K562 (cell line): ENCODE measurements at regions not wholly inside any gene's neighbourhood (a gene's known extent, or its start where the extent isn't known, plus 50 kb on each side); places are given as distances from the start of the nearest gene placed in this dataset.

Source experiments
- ATAC-seq: fragments of 200-7000 bp; cut with Tn5 transposase; 3 replicates; pipeline ENCODE4 v1.9.1; 2020; ENCODE audit warnings: moderate library complexity
- BruUV-seq: library from RNA; stranded (reverse); fragments of 400-500 nt; replicated peaks from 2 replicates; lab custom pipeline; 2021; lab: Mats Ljungman, UMichigan
- CTCF ChIA-PET: fragments of 300-600 bp; formaldehyde crosslinking; extraction: SDS; loops from one replicate; lab custom pipeline; 2021; ENCODE audit warnings: low intra/inter-chr PET ratio; lab: Yijun Ruan, JAX
- POLR2A ChIA-PET: fragments of 300-600, 350-650 bp; sonication (Branson Sonifier 250); formaldehyde crosslinking; extraction: SDS; loops from one replicate; lab custom pipeline; 2021; ENCODE audit warnings: antibody characterized with exemption, inconsistent platforms; lab: Yijun Ruan, JAX
- DNase-seq, 4 experiments: peaks; one replicate each; pipeline versions ENCODE4 v3.0.0 to v3.0.0-alpha.2; 2011 to 2018; ENCODE audit warnings: low spot score in 3 of 4, mixed read lengths in 3 of 4; ENCODE audit errors: extremely low read depth in 1 of 4
- FAIRE-seq: peaks from 2 replicates; lab custom pipeline; 2011; peaks lifted over from hg19 to GRCh38; lab: Jason Lieb, UNC
- H2AFZ ChIP-seq: 2 replicates; pipeline ENCODE4 v1.6.0; 2011; ENCODE audit warnings: low read depth, low read length, control low read depth, inconsistent platforms
- H3K27ac ChIP-seq: fragments of 200-600 bp; 3 replicates; pipeline ENCODE4 v1.8.0; 2011; ENCODE audit warnings: low read depth, mild to moderate bottlenecking, control low read depth, inconsistent platforms, low read length, moderate library complexity, mixed read lengths; ENCODE audit errors: extremely low read depth
- H3K27me3 ChIP-seq, 2 experiments: fragments of 300-600 bp in 1 of 2; 2 replicates in 1 of 2; 3 replicates in 1 of 2; pipeline versions ENCODE4 v1.6.0 to v1.8.0; 2011; ENCODE audit warnings: inconsistent platforms in 2 of 2, low read length in 2 of 2, mild to moderate bottlenecking in 1 of 2, mixed read lengths in 1 of 2, moderate library complexity in 1 of 2; ENCODE audit not compliant: control insufficient read depth in 2 of 2, insufficient read depth in 2 of 2
- H3K36me3 ChIP-seq: fragments of 300-600 bp; 3 replicates; pipeline ENCODE4 v1.8.0; 2011; ENCODE audit warnings: mild to moderate bottlenecking, low read length, inconsistent platforms; ENCODE audit not compliant: control insufficient read depth, insufficient read depth
- H3K4me1 ChIP-seq, 2 experiments: fragments of 200-600 bp in 1 of 2; replicated peaks in 1 of 2; 2 replicates in 1 of 2; 3 replicates in 1 of 2; pipeline versions ENCODE4 v1.5.1 to v1.8.0; 2011; ENCODE audit warnings: inconsistent platforms in 2 of 2, low read length in 2 of 2, mild to moderate bottlenecking in 1 of 2, mixed read lengths in 1 of 2, moderate library complexity in 1 of 2; ENCODE audit not compliant: control insufficient read depth in 2 of 2, insufficient read depth in 2 of 2
- H3K4me2 ChIP-seq: 2 replicates; pipeline ENCODE4 v1.6.1; 2011; ENCODE audit warnings: low read length, control low read depth, inconsistent platforms, mixed read lengths; ENCODE audit not compliant: insufficient read depth
- H3K4me3 ChIP-seq: fragments of 200-600 bp; sonication (generic), shearing (Covaris generic); 2 replicates; pipeline ENCODE4 v1.5.1; 2016; ENCODE audit warnings: control low read depth, inconsistent platforms
- H3K79me2 ChIP-seq: fragments of 200-600 bp; 3 replicates; pipeline ENCODE4 v1.8.0; 2011; ENCODE audit warnings: low read length, inconsistent platforms; ENCODE audit not compliant: control insufficient read depth, insufficient read depth
- H3K9ac ChIP-seq, 2 experiments: 2 replicates each; pipeline versions ENCODE4 v1.6.0 to v1.6.1; 2011; ENCODE audit warnings: low read depth in 2 of 2, low read length in 2 of 2, control low read depth in 1 of 2, inconsistent platforms in 1 of 2, mild to moderate bottlenecking in 1 of 2, mixed read lengths in 1 of 2; ENCODE audit not compliant: insufficient read depth in 1 of 2
- H3K9me1 ChIP-seq: one replicate; pipeline ENCODE4 v1.6.0; 2011; ENCODE audit warnings: inconsistent platforms, mild to moderate bottlenecking, low read length, moderate library complexity; ENCODE audit not compliant: control insufficient read depth, insufficient read depth
- H3K9me3 ChIP-seq: replicated peaks from 2 replicates; pipeline ENCODE4 v1.5.1; 2011; ENCODE audit warnings: low read depth, low read length, inconsistent platforms; ENCODE audit not compliant: control insufficient read depth, insufficient read depth
- H4K20me1 ChIP-seq: replicated peaks from 2 replicates; pipeline ENCODE4 v1.6.1; 2011; ENCODE audit warnings: low read length, inconsistent platforms, mixed read lengths; ENCODE audit not compliant: control insufficient read depth, insufficient read depth
- DIDO1 ChIP-seq: fragments of 450-650 bp; IDR thresholded peaks from 2 replicates; pipeline ENCODE4 v1.6.1; 2016; ENCODE audit warnings: low read depth, missing biosample characterization, missing genetic modification characterization
- L3MBTL2 ChIP-seq: fragments of 450-650 bp; IDR thresholded peaks from 2 replicates; pipeline ENCODE4 v1.6.1; 2016; ENCODE audit warnings: mild to moderate bottlenecking, moderate library complexity
- SP2 ChIP-seq: IDR thresholded peaks from 2 replicates; pipeline ENCODE4 v1.6.1; 2011; ENCODE audit warnings: mild to moderate bottlenecking, low read depth, low read length, moderate library complexity; ENCODE audit not compliant: poor library complexity, severe bottlenecking; ENCODE audit errors: extremely low read depth
- TGIF2 ChIP-seq: sonication (generic); formaldehyde crosslinking; IDR thresholded peaks from 2 replicates; pipeline ENCODE4 v1.8.1; 2022; ENCODE audit warnings: mild to moderate bottlenecking, missing genetic modification reagents, moderate library complexity
- WGBS: fragments of 100-300 bp; shearing (Covaris generic); methylation state at CpG from one replicate; pipeline ENCODE4 v1.1.6; 2016; ENCODE audit warnings: low coverage, mixed read lengths; ENCODE audit not compliant: insufficient coverage; ENCODE audit errors: missing lambda C conversion rate; 5-methylcytosine and 5-hydroxymethylcytosine counted together
- in situ Hi-C: fragments of 300-500 bp; cut with MboI; formaldehyde crosslinking; loops from 4 replicates; pipeline ENCODE4 v1.15.0; 2018; ENCODE audit warnings: inconsistent platforms, mixed read lengths
- intact Hi-C: fragments of 100-400 bp; cut with micrococcal nuclease; formaldehyde crosslinking; loops from 2 replicates; pipeline ENCODE4 v1.14.2; 2022
- TF ChIP-seq, protein P1 (sequence below): sonication (generic); formaldehyde crosslinking; IDR thresholded peaks from 2 replicates; pipeline ENCODE4 v1.9.0; 2022; ENCODE audit warnings: mild to moderate bottlenecking, missing genetic modification reagents
- TF ChIP-seq, protein P2 (sequence below): fragments of 450-650 bp; IDR thresholded peaks from 2 replicates; pipeline ENCODE4 v1.6.1; 2014; ENCODE audit warnings: low read depth, mild to moderate bottlenecking, moderate library complexity, borderline replicate concordance
- TF ChIP-seq, protein P3 (sequence below): fragments of 450-650 bp; IDR thresholded peaks from 2 replicates; pipeline ENCODE4 v1.6.1; 2016; ENCODE audit warnings: mild to moderate bottlenecking, moderate library complexity

DNA sequence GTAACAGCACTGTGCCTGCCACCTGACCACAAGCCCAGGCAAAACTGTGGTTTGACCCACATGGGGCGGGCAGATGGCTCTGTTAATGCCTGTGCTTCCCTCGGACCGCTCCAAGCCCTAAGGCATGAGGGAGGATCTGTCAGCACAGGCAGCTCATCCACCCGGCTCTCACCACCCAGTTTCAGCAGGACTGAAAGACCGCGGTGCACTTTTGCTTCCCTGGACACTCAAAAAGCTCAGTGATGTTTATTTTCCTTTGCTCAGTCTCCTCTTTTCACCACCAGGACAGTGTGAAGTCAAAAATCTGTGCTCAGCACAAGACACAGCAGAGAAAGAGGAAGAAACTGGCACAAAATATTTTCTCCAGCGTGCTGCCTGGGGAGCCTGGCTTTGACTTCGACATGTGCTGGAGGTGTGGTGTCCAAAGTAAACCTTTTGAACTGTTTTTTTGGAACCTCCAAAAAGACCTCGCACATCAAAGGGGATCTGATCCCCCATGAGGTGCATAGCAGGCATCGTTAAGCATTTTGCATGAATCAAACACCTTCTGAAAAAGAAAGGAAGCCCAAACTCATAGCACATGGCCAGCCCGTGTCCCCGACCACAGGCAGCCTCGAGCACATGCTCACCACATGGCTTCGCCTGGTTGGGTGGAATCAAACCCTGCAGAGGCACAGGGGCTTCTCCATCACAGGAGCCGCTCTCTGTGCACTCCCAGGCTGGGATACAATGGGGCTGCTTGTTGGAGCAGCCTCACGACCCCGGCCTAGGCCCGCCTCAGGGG, 441.7 kb upstream of the JARID2 start:
- ChIA-PET CTCF (no interaction called here), POLR2A (interaction anchor here (0.6 to 1.0 kb wide), 2 partner anchors 12 to 22 kb away, joined by 3 to 4 read pairs; no protein-coding TSS in a partner anchor)
- BruUV-seq, result no TSS peak
- H3K36me3 ChIP-seq, result no peaks in the 10 kb centered on the region
- 59% methylated on average over 14 of the region's 18 CpGs for WGBS
- H2AFZ ChIP-seq, result peak overlapping the region; percentile 21; the same call in 1 of the 2 replicates
- H3K79me2 ChIP-seq, result no peaks in the 10 kb centered on the region
- in situ Hi-C loops, result no loop called here
- no peaks in the 10 kb centered on the region for H3K27me3 ChIP-seq
- H4K20me1 ChIP-seq, result no peaks in the 10 kb centered on the region
- H3K9me1 ChIP-seq, result no peaks in the 10 kb centered on the region
- no peak for ATAC-seq
- no peak for DNase-seq
- no peaks in the 10 kb centered on the region; the same call in 1 of the 2 replicates for H3K9me3 ChIP-seq
- H3K27ac ChIP-seq, result no peak overlapping the region
- no peak overlapping the region for H3K4me3 ChIP-seq
- H3K4me1 ChIP-seq, result peaks cover 7 to 15% of the 10 kb centered on the region in 2 experiments; a peak in 4 of 5 replicates
- H3K4me2 ChIP-seq, result no peak overlapping the region
- peak overlapping the region in 1 of 2 experiments; percentile 32; a peak in 1 of 4 replicates for H3K9ac ChIP-seq
- intact Hi-C loops, result loop anchor here (10.0 kb wide), 1 partner anchor 591 kb away; no protein-coding TSS in a partner anchor
- FAIRE-seq, result no peak
- TF ChIP-seq L3MBTL2 (peak; percentile 94), TGIF2 (no peak), DIDO1 (tag) (no peak), SP2 (no peak)
- TF ChIP-seq, protein P1, sequence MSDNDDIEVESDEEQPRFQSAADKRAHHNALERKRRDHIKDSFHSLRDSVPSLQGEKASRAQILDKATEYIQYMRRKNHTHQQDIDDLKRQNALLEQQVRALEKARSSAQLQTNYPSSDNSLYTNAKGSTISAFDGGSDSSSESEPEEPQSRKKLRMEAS (CRISPR knock-in tag), result peak; percentile 87
- TF ChIP-seq, protein P2, sequence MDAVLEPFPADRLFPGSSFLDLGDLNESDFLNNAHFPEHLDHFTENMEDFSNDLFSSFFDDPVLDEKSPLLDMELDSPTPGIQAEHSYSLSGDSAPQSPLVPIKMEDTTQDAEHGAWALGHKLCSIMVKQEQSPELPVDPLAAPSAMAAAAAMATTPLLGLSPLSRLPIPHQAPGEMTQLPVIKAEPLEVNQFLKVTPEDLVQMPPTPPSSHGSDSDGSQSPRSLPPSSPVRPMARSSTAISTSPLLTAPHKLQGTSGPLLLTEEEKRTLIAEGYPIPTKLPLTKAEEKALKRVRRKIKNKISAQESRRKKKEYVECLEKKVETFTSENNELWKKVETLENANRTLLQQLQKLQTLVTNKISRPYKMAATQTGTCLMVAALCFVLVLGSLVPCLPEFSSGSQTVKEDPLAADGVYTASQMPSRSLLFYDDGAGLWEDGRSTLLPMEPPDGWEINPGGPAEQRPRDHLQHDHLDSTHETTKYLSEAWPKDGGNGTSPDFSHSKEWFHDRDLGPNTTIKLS, result 0 out of 2 replicates have a peak, but pooled peaks have one; percentile 26
- TF ChIP-seq, protein P3, sequence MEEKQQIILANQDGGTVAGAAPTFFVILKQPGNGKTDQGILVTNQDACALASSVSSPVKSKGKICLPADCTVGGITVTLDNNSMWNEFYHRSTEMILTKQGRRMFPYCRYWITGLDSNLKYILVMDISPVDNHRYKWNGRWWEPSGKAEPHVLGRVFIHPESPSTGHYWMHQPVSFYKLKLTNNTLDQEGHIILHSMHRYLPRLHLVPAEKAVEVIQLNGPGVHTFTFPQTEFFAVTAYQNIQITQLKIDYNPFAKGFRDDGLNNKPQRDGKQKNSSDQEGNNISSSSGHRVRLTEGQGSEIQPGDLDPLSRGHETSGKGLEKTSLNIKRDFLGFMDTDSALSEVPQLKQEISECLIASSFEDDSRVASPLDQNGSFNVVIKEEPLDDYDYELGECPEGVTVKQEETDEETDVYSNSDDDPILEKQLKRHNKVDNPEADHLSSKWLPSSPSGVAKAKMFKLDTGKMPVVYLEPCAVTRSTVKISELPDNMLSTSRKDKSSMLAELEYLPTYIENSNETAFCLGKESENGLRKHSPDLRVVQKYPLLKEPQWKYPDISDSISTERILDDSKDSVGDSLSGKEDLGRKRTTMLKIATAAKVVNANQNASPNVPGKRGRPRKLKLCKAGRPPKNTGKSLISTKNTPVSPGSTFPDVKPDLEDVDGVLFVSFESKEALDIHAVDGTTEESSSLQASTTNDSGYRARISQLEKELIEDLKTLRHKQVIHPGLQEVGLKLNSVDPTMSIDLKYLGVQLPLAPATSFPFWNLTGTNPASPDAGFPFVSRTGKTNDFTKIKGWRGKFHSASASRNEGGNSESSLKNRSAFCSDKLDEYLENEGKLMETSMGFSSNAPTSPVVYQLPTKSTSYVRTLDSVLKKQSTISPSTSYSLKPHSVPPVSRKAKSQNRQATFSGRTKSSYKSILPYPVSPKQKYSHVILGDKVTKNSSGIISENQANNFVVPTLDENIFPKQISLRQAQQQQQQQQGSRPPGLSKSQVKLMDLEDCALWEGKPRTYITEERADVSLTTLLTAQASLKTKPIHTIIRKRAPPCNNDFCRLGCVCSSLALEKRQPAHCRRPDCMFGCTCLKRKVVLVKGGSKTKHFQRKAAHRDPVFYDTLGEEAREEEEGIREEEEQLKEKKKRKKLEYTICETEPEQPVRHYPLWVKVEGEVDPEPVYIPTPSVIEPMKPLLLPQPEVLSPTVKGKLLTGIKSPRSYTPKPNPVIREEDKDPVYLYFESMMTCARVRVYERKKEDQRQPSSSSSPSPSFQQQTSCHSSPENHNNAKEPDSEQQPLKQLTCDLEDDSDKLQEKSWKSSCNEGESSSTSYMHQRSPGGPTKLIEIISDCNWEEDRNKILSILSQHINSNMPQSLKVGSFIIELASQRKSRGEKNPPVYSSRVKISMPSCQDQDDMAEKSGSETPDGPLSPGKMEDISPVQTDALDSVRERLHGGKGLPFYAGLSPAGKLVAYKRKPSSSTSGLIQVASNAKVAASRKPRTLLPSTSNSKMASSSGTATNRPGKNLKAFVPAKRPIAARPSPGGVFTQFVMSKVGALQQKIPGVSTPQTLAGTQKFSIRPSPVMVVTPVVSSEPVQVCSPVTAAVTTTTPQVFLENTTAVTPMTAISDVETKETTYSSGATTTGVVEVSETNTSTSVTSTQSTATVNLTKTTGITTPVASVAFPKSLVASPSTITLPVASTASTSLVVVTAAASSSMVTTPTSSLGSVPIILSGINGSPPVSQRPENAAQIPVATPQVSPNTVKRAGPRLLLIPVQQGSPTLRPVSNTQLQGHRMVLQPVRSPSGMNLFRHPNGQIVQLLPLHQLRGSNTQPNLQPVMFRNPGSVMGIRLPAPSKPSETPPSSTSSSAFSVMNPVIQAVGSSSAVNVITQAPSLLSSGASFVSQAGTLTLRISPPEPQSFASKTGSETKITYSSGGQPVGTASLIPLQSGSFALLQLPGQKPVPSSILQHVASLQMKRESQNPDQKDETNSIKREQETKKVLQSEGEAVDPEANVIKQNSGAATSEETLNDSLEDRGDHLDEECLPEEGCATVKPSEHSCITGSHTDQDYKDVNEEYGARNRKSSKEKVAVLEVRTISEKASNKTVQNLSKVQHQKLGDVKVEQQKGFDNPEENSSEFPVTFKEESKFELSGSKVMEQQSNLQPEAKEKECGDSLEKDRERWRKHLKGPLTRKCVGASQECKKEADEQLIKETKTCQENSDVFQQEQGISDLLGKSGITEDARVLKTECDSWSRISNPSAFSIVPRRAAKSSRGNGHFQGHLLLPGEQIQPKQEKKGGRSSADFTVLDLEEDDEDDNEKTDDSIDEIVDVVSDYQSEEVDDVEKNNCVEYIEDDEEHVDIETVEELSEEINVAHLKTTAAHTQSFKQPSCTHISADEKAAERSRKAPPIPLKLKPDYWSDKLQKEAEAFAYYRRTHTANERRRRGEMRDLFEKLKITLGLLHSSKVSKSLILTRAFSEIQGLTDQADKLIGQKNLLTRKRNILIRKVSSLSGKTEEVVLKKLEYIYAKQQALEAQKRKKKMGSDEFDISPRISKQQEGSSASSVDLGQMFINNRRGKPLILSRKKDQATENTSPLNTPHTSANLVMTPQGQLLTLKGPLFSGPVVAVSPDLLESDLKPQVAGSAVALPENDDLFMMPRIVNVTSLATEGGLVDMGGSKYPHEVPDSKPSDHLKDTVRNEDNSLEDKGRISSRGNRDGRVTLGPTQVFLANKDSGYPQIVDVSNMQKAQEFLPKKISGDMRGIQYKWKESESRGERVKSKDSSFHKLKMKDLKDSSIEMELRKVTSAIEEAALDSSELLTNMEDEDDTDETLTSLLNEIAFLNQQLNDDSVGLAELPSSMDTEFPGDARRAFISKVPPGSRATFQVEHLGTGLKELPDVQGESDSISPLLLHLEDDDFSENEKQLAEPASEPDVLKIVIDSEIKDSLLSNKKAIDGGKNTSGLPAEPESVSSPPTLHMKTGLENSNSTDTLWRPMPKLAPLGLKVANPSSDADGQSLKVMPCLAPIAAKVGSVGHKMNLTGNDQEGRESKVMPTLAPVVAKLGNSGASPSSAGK, result peak; percentile 97
